GM18499 (cell line): ENCODE measurements at regions not wholly inside any gene's neighbourhood (a gene's known extent, or its start where the extent isn't known, plus 50 kb on each side); places are given as distances from the start of the nearest gene placed in this dataset.

Experiments used
- ATAC-seq: cut with Tn5 transposase; IDR thresholded peaks from one replicate; pipeline ENCODE4 v1.9.1; 2021; ENCODE audit warnings: moderate number of reproducible peaks; ENCODE audit not compliant: insufficient read depth, unreplicated experiment

GRCh38 chr12:115617391-115617790 is 660.1 kb downstream of the MED13L start:
- no peak for ATAC-seq

GRCh38 chr12:115611477-115611876 is 666.0 kb downstream of the MED13L start:
- no peak for ATAC-seq

DNA sequence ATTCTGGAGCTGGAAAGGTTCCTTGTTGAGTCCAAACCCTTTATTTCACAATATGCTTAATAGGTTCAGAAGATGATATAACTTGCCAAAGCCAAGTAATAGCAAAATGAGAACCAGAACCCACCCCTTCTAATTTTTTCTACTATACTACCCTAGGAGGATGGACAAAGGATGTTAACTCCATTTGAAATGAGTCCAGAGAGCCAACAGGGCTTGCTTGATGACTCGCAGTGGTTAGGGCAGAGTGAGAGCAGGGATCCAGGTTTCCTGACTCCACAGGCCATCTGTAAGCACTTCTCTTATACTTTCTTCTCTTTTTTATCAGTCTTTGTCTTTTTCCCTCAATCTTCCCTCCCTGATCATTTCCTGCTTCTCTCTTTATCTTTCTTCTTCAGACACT is 668.1 kb downstream of the MED13L start:
- no peak for ATAC-seq

DNA sequence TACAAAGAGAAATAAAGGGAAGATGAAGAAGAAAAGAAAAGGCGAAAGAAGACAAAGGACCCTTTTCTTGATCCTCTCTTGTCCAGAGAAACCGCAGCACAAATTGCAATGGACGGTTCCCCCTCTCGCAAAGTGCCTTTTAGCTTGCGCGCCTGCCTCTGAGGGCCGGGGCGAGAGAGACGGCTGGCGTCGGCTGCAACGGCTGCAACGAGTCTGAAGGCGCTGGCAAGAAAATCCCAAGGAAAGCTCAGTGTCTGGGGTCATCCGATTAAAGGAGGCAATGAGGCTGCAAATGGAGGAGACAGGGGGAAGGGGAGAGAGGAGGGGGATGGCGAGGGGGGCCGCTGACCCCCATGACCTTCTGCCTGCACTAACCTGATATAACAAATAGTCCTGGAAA is 671.5 kb downstream of the MED13L start:
- ATAC-seq, result no peak

DNA sequence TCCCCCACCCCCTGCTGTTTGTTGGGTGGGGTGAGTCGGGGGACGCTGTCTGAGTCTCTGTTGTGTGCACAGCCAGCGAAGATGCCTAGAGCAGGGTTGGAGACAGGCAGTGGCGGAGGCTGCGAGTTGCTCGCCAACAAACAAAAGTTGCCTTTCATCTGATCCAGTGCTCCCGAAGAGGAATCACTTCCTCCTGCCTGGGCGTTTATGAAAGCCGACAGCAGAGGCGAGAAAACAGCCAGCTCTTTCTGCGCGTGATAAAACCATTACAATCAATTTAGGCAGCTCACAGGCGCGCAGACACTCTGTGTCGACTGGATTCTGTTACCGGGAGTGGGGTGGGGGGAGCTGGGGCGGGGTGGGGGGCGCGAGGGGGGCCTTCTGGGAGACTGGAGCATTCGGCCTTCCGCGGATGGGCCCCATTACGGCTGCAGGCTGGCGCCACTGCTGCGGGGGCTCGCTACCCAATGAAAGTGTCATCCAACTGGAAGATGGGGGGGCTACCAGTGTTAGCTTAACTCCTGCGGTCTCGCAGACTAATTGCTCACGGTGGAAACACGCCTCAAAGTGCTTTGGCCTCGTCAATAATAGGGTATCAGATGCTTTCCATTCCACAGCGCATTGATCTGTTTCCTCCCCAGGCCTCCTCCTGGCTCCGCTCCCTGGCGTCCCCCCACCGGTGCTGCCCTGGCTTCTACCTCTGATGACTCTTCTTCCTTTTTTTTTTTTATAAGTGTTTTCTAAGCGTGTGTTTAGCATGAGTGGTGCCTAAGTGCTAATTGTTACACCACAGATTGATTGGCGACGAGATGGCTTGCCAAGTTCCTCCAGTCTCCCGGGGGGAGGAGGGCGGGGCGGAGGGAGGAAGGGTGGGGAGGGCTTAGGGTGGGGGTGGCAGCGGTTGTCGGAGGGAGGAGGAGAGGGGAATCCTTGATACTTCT is 678.4 kb downstream of the MED13L start:
- ATAC-seq, result no peak

DNA sequence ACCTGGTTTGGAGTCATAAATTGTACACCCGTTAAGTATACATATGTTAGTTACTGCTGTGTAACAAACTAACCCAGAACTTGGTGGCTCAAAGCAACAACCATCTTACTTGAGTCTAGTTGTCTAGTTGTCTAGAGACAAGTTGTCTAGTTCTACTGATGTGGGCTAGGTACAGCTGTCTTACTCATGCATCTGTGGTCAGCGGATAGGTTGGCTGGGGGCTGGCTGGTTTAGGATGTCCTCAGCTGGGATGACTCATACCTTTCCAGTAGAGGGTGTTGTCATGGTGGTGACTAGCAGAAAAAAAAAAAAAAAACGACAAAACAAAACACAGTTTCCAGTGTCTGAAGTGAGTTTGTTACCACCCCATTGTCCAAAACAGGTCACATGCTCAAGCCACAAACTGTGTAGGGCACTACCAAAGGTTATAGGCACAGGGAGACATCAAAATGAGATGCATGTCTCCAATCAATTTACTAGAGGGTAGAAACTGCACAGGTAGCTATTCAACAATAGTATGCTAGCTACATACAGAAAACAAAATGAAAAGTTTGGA is 680.3 kb downstream of the MED13L start:
- ATAC-seq, result no peak

DNA sequence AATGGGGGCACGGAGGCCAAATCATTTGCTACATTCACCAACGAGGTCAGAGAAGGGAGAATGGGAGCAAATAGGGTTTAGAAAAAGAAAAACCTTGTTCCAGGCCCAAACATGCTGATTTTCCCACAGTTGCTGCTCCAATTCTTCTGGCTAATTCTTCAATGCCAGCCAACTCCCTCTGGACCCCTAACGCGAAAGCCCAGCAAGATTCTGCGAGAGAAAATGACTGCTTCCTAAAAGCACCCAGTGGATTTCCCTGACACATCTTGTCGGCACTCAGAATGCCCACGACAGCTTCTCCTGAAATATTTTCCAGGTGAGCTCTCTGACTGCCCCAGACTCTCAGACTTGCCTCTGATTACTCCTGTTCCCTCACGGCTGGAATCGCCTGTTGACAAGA is 689.4 kb downstream of the MED13L start:
- no peak for ATAC-seq

- no peak for ATAC-seq
Observed at GRCh38 chr12:115584156-115584555, 693.3 kb downstream of the MED13L start.

DNA sequence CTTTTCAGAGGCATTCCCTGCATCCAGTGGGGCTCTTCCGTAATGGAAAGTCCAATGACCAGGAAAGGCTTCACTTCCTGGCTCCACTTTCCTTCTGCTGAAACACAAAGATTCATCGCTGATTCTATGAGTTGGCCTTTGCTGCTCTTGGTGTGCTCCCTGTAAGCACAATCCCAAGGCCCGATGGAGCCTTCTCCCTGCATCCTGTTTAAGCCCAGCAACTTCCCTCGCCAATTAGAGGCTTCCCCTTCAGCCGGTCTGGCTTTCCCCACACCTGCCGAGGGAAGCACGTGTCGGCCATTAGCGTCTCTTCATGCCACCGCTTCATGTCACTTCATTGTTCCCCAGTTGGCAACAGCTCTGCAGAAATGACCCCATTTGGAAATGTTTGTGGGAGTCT is 693.9 kb downstream of the MED13L start:
- ATAC-seq, result no peak

- ATAC-seq, result no peak
Observed at GRCh38 chr12:115577401-115577800, 700.1 kb downstream of the MED13L start.

DNA sequence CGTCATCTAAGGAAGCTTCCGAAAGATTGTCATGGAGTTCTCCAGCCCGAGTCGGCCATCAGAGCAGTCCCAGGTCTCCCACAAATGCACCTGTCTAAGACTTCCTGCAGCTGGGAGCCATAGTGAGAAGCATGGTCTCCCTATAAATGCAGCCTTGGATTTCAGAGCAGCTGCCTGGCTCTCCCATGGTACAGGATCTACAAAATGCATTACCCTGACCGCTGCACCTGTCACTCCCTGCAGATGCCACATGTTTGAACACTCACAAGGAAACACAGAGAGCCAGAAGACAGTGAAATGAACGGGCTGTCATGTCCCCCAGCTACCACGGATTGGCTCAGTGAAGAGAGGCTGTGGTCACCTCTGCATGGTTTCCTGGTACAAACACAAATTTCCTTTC is 702.7 kb downstream of the MED13L start:
- ATAC-seq, result no peak

GRCh38 chr12:115572440-115572839 is 705.1 kb downstream of the MED13L start:
- peak; percentile 97 for ATAC-seq

DNA sequence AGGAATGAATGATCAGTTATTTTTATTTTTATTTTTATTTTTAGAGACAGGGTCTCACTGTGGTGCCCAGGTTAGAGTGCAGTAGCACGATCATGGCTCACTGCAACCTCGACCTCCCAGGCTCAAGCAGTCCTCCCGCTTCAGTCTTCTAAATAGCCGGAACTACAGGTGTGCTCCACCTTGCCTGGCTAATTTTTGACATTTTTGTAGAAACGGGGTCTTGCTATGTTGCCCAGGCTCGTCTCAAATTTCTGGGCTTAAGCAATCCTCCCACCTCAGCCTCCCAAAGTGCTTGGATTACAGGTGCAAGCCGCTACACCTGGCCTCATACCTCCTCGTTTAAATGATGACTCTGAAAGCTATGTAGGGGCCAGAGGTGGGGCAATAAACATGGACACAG is 706.0 kb downstream of the MED13L start:
- ATAC-seq, result no peak

DNA sequence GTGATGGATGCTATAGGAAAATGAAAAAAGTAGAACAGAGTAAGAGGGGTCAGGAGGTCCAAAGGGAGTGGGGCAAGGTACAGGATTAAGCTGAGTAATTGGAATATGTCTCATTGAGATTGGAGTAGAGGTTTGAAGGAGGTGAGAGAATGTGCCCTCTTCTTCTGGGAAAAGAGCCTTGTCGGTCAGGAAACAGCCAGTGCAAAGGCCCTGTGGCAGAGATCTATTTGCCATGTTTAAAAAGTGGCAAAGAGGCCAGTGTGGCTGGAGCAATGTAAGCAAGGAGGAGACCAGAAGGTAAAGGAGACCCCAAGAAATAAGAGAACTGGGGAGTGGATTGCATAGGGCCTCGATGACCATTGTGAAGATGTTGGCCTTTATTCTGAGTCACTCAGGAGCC is 706.5 kb downstream of the MED13L start:
- ATAC-seq, result no peak

DNA sequence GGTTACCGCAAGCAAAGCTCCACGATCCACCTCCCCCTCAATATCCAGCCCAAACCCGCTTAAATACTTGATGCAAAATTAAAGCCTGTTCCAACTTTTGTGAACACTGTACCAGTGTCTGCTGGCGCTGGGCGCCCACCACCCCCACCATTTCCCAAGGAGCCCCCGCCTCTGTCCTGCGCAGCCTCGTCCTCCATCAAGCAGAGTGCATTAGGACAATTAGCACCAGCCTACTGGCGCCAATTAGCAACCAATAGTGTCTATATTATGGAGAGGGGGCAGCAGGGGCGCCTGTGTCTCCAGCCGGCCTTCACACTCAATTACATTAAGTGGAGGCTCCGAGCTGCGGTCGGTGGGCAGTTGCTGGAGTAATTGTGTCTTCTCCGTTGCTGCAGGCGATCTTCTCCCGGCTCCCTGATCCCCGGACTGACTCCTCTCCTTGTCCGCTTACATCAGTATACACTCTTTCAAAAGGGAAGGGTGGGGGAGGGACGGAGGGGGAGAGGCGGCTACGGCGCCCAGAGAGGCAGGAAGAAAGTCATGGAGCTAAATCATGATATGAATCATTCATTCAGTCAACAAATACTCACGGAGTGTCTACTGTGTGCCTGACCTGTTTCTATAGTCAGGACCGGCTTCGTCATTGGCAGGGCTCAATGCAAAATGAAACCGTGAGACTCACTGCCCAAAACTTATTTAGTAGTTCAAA is 707.3 kb downstream of the MED13L start:
- ATAC-seq, result no peak

- no peak for ATAC-seq
Observed at GRCh38 chr12:115569345-115570068, 708.0 kb downstream of the MED13L start.

DNA sequence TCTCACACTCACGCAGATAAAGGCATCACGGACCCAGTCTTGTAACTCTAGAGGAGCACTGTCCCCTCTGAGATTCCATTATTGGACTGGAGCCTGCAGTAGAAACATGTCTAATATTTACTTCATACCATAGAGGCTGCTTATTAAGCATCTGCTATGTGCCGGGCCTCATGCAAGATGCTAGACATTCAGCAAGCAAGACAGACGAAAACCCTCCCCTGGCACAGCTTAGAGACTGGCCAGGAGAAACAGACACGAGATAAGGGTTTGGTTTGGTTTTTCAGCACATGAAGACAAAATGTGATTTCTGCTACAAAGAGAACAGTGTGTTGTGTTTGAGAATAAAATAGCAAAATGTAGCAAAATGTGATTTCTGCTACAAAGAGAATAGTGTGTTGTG is 719.2 kb downstream of the MED13L start:
- no peak for ATAC-seq

- no peak for ATAC-seq
Observed at GRCh38 chr12:115553622-115554021, 723.9 kb downstream of the MED13L start.

DNA sequence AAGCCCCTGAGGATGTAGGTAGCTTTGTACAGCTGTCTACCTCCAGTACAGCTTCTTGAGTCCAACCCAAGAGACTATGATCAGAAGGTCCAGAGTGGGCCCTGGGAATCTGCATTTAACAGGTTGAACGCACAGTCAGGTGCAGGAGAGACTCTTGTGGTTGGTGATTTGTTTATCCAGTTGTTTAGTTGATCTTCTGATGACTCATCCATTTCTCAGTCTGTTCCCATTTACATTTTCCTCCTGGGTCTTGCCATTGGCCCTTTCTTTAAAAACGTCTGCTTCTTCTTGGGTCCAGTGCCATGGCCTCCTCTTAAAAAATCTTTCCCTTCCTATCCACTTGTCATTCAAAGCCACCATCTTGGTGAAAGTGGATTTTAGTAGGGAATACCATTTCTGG is 734.2 kb downstream of the MED13L start:
- no peak for ATAC-seq

- ATAC-seq, result no peak
Observed at GRCh38 chr12:115542656-115543055, 734.8 kb downstream of the MED13L start.
